Heart left ventricle (tissue), 13 donors: ENCODE measurements at regions not wholly inside any gene's neighbourhood (a gene's known extent, or its start where the extent isn't known, plus 50 kb on each side); places are given as distances from the start of the nearest gene placed in this dataset.

Experiments used
- POLR2A ChIP-seq, 2 donors: fragments of 450-650 bp; IDR thresholded peaks; one replicate each; pipeline ENCODE4 v1.6.1; 2017; ENCODE audit warnings: antibody characterized with exemption in 2 of 2, mild to moderate bottlenecking in 2 of 2, moderate library complexity in 2 of 2
- TF ChIP-seq, protein P1 (sequence below), 12 donors: fragments of 200-600 bp; sonication (generic) in 4 of 12; IDR thresholded peaks; one replicate each; pipeline versions ENCODE4 v1.5.0 to v1.8.0; 2018 to 2022; ENCODE audit warnings: antibody characterized with exemption in 12 of 12, mild to moderate bottlenecking in 5 of 12
- donor health status: ischemic (EF 13 %, LVEDD 7.1; RV severe dilation, severe dysfunction).
- donor health status: DM: no; HTN: yes; CAD: no.
- donor health status: DM: no; HTN: no; CAD: no.
- donor health status: ischemic (EF 25% LVEDD 6.9; RV normal size, moderate dysfunction).
- donor health status: ischemic (EF 25% LVEDD 5.7; RV mildly dilated, moderate dysfunction).
- donor health status: ischemic (EF 35%, LVEDD 5.7; RV mildly dilated, moderate dysfunction).
- donor health status: nonischemic (EF 11% LVEDD 7.7; RV severe dilation, severe dysfunction).
- donor health status: DM: yes; HTN: yes; CAD: no.
- donor health status: PGD.
- donor health status: ischemic (EF 29% LVEDD 5.4; RV normal size, mild dysfunction).
- donor health status: nonischemic (EF 23%, LVEDD 6.1; RV moderate dilation, normal function).

DNA sequence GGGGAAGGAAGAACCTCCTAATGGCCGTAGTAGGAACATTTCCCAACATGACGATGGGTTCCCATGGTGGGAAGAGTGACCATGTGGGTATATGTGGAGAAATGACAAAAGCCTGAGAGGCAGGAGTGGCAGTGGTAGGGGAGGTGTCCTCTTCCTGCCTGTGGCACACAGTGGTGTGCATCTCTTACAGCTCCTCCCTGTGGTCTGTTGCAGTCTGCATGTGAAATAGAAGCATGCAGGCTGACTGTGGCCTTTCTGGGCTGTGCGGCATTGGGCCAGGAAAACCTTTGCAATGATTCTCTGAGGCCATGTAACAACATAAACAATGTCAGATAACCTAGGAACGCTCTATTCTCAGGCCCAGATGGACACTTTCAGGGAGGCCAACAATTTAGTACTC lies 84.0 kb downstream of the LACC1 start:
- TF ChIP-seq, protein P1, sequence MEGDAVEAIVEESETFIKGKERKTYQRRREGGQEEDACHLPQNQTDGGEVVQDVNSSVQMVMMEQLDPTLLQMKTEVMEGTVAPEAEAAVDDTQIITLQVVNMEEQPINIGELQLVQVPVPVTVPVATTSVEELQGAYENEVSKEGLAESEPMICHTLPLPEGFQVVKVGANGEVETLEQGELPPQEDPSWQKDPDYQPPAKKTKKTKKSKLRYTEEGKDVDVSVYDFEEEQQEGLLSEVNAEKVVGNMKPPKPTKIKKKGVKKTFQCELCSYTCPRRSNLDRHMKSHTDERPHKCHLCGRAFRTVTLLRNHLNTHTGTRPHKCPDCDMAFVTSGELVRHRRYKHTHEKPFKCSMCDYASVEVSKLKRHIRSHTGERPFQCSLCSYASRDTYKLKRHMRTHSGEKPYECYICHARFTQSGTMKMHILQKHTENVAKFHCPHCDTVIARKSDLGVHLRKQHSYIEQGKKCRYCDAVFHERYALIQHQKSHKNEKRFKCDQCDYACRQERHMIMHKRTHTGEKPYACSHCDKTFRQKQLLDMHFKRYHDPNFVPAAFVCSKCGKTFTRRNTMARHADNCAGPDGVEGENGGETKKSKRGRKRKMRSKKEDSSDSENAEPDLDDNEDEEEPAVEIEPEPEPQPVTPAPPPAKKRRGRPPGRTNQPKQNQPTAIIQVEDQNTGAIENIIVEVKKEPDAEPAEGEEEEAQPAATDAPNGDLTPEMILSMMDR (IDR thresholded peaks at IDR 0.05), result no peak
- TF ChIP-seq POLR2A (IDR thresholded peaks at IDR 0.05), result no peak
